GM23338 (cell line): ENCODE measurements at regions not wholly inside any gene's neighbourhood (a gene's known extent, or its start where the extent isn't known, plus 50 kb on each side); places are given as distances from the start of the nearest gene placed in this dataset.

Experiments used
- ATAC-seq: fragments of 200-7000 bp; cut with Tn5 transposase; 3 replicates; pipeline ENCODE4 v1.9.1; 2020
- DNase-seq: peaks from one replicate; pipeline ENCODE4 v3.0.0-alpha.2; 2015; ENCODE audit warnings: low spot score
- H2AFZ ChIP-seq: fragments of 200-600 bp; sonication (generic); 2 replicates; pipeline ENCODE4 v1.8.0; 2016; ENCODE audit warnings: antibody characterized with exemption, mild to moderate bottlenecking, moderate library complexity
- H3F3A ChIP-seq: fragments of 200-600 bp; sonication (generic); replicated peaks from 2 replicates; pipeline ENCODE4 v1.8.0; 2017; ENCODE audit warnings: antibody characterized with exemption, mixed run types, low read depth
- H3K27ac ChIP-seq: fragments of 200-600 bp; sonication (generic); 2 replicates; pipeline ENCODE4 v1.6.1; 2016; ENCODE audit warnings: low read depth
- H3K27me3 ChIP-seq: fragments of 200-600 bp; sonication (generic); 2 replicates; pipeline ENCODE4 v1.8.0; 2016; ENCODE audit warnings: mild to moderate bottlenecking, mixed run types, moderate library complexity; ENCODE audit not compliant: insufficient read depth
- H3K36me3 ChIP-seq: fragments of 200-600 bp; sonication (generic); 2 replicates; pipeline ENCODE4 v1.8.0; 2016; ENCODE audit warnings: mild to moderate bottlenecking; ENCODE audit not compliant: insufficient read depth
- H3K4me1 ChIP-seq: fragments of 200-600 bp; sonication (generic); 2 replicates; pipeline ENCODE4 v1.8.0; 2016; ENCODE audit warnings: mild to moderate bottlenecking, moderate library complexity; ENCODE audit not compliant: insufficient read depth
- H3K4me2 ChIP-seq: fragments of 200-600 bp; sonication (generic); 2 replicates; pipeline ENCODE4 v1.7.1; 2017; ENCODE audit warnings: mixed run types
- H3K4me3 ChIP-seq: fragments of 200-600 bp; sonication (generic); 2 replicates; pipeline ENCODE4 v1.6.1; 2016; ENCODE audit warnings: mixed run types
- H3K79me2 ChIP-seq: fragments of 200-600 bp; sonication (generic); replicated peaks from 2 replicates; pipeline ENCODE4 v1.8.0; 2017; ENCODE audit warnings: mild to moderate bottlenecking; ENCODE audit not compliant: insufficient read depth
- H3K9me2 ChIP-seq: fragments of 200-600 bp; sonication (generic); 2 replicates; pipeline ENCODE4 v1.8.0; 2017; ENCODE audit not compliant: insufficient read depth
- H4K20me1 ChIP-seq: fragments of 200-600 bp; sonication (generic); replicated peaks from 2 replicates; pipeline ENCODE4 v1.8.0; 2017; ENCODE audit warnings: mild to moderate bottlenecking; ENCODE audit not compliant: insufficient read depth
- H3K27ac Mint-ChIP-seq: 2 replicates; pipeline ENCODE4 v1.8.0; 2020; ENCODE audit warnings: inconsistent platforms, mild to moderate bottlenecking, moderate library complexity, mixed read lengths
- H3K27me3 Mint-ChIP-seq: 3 replicates; pipeline ENCODE4 v1.8.0; 2022; ENCODE audit warnings: low read depth, mild to moderate bottlenecking, moderate library complexity, mixed read lengths, inconsistent platforms; ENCODE audit not compliant: insufficient read depth, poor library complexity
- H3K36me3 Mint-ChIP-seq: 3 replicates; pipeline ENCODE4 v1.8.0; 2021; ENCODE audit warnings: low read depth, mild to moderate bottlenecking, inconsistent platforms, moderate library complexity, mixed read lengths
- H3K4me1 Mint-ChIP-seq: 3 replicates; pipeline ENCODE4 v1.8.0; 2020; ENCODE audit warnings: mild to moderate bottlenecking, inconsistent platforms, mixed read lengths
- H3K4me3 Mint-ChIP-seq: 3 replicates; pipeline ENCODE4 v1.8.0; 2021; ENCODE audit warnings: moderate library complexity, mild to moderate bottlenecking, inconsistent platforms, mixed read lengths
- H3K9me3 Mint-ChIP-seq: 3 replicates; pipeline ENCODE4 v1.8.0; 2020; ENCODE audit warnings: moderate library complexity, mild to moderate bottlenecking, inconsistent platforms, mixed read lengths
- CREB1 ChIP-seq: fragments of 250-450 bp; sonication (Bioruptor Pico); IDR thresholded peaks from 2 replicates; pipeline ENCODE4 v1.5.0; 2020; ENCODE audit warnings: low read depth, mild to moderate bottlenecking, moderate library complexity
- CTCF ChIP-seq, 2 experiments: fragments of 200-600 bp in 1 of 2; sonication (generic) in 1 of 2; conservative IDR thresholded peaks; 2 replicates each; pipeline versions ENCODE4 v1.5.1 to v1.6.1; 2016 to 2017; ENCODE audit warnings: antibody characterized with exemption in 2 of 2, low read depth in 2 of 2, mild to moderate bottlenecking in 2 of 2, moderate library complexity in 1 of 2
- ETS1 ChIP-seq: IDR thresholded peaks from 2 replicates; pipeline ENCODE4 v1.6.1; 2016; ENCODE audit warnings: antibody characterized with exemption
- EZH2 ChIP-seq: fragments of 200-600 bp; sonication (generic); IDR thresholded peaks from one replicate; pipeline ENCODE4 v1.8.0; 2017; ENCODE audit warnings: antibody characterized with exemption, mild to moderate bottlenecking, low read depth; ENCODE audit not compliant: unreplicated experiment
- EZH2phosphoT487 ChIP-seq: fragments of 200-600 bp; sonication (generic); IDR thresholded peaks from one replicate; pipeline ENCODE4 v1.8.1; 2018; ENCODE audit warnings: antibody characterized with exemption; ENCODE audit not compliant: unreplicated experiment
- JUNB ChIP-seq: IDR thresholded peaks from one replicate; pipeline ENCODE4 v1.6.1; 2016; ENCODE audit warnings: antibody characterized with exemption; ENCODE audit not compliant: unreplicated experiment
- NANOG ChIP-seq: IDR thresholded peaks from 2 replicates; pipeline ENCODE4 v1.6.1; 2016; ENCODE audit warnings: antibody characterized with exemption, borderline replicate concordance
- POLR2AphosphoS5 ChIP-seq: IDR thresholded peaks from 2 replicates; pipeline ENCODE4 v1.6.1; 2016; ENCODE audit warnings: antibody characterized with exemption, low read depth
- STAT1 ChIP-seq: IDR thresholded peaks from one replicate; pipeline ENCODE4 v1.6.1; 2016; ENCODE audit warnings: antibody characterized with exemption; ENCODE audit not compliant: unreplicated experiment
- ZNF114 ChIP-seq: fragments of 250-450 bp; sonication (Bioruptor Pico); IDR thresholded peaks from 2 replicates; pipeline ENCODE4 v1.5.0; 2020; ENCODE audit warnings: mild to moderate bottlenecking, moderate library complexity
- ZNF331 ChIP-seq: fragments of 250-450 bp; sonication (Bioruptor Pico); IDR thresholded peaks from 2 replicates; pipeline ENCODE4 v1.5.0; 2020; ENCODE audit warnings: low read depth, mild to moderate bottlenecking, moderate library complexity
- TF ChIP-seq, protein P1 (sequence below): fragments of 250-450 bp; sonication (Bioruptor Pico); IDR thresholded peaks from 2 replicates; pipeline ENCODE4 v1.5.0; 2020; ENCODE audit warnings: mild to moderate bottlenecking, moderate library complexity

DNA sequence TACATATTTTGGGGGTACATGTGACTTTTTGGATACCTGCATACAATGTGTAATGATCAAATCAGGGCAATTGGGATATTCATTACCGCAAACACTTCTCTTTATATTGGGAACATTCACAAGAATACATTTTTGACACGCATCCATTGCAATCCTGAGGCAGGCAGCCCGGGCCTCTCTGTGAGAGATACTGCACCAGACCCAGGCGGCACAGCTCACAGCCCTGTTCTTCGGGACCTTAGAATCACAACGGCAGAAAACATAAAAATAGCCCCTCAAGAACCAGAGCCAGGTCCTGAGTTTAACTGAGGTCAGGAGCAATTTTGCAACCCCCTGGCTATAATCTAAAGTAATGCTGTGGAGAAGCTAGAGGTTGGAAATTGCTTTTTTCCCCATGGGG lies 90.8 kb upstream of the PGBD5 start:
- Histone ChIP-seq H3K4me3 (no peak overlapping the region), H3K4me2 (no peak overlapping the region), H3K79me2 (no peaks in the 10 kb centered on the region), H3K27me3 (no peaks in the 10 kb centered on the region), H3K9me2 (no peaks in the 10 kb centered on the region), H3K27ac (no peak overlapping the region), H3K4me1 (peaks cover 20% of the 10 kb centered on the region), H4K20me1 (no peaks in the 10 kb centered on the region), H3F3A (no peaks in the 10 kb centered on the region), H2AFZ (no peak overlapping the region), H3K36me3 (no peaks in the 10 kb centered on the region)
- ATAC-seq (no peak), DNase-seq (no peak)
- TF ChIP-seq CREB1 (CRISPR knock-in tag) (no peak), ETS1 (no peak), ZNF114 (CRISPR knock-in tag) (no peak), POLR2AphosphoS5 (no peak), NANOG (no peak), CTCF (conservative IDR thresholded peaks at IDR 0.05; ENCODE audit: low read depth in 2 of 2) (no peak), EZH2phosphoT487 (no peak), ZNF331 (CRISPR knock-in tag) (no peak), JUNB (no peak), STAT1 (no peak), EZH2 (no peak)
- TF ChIP-seq, protein P1, sequence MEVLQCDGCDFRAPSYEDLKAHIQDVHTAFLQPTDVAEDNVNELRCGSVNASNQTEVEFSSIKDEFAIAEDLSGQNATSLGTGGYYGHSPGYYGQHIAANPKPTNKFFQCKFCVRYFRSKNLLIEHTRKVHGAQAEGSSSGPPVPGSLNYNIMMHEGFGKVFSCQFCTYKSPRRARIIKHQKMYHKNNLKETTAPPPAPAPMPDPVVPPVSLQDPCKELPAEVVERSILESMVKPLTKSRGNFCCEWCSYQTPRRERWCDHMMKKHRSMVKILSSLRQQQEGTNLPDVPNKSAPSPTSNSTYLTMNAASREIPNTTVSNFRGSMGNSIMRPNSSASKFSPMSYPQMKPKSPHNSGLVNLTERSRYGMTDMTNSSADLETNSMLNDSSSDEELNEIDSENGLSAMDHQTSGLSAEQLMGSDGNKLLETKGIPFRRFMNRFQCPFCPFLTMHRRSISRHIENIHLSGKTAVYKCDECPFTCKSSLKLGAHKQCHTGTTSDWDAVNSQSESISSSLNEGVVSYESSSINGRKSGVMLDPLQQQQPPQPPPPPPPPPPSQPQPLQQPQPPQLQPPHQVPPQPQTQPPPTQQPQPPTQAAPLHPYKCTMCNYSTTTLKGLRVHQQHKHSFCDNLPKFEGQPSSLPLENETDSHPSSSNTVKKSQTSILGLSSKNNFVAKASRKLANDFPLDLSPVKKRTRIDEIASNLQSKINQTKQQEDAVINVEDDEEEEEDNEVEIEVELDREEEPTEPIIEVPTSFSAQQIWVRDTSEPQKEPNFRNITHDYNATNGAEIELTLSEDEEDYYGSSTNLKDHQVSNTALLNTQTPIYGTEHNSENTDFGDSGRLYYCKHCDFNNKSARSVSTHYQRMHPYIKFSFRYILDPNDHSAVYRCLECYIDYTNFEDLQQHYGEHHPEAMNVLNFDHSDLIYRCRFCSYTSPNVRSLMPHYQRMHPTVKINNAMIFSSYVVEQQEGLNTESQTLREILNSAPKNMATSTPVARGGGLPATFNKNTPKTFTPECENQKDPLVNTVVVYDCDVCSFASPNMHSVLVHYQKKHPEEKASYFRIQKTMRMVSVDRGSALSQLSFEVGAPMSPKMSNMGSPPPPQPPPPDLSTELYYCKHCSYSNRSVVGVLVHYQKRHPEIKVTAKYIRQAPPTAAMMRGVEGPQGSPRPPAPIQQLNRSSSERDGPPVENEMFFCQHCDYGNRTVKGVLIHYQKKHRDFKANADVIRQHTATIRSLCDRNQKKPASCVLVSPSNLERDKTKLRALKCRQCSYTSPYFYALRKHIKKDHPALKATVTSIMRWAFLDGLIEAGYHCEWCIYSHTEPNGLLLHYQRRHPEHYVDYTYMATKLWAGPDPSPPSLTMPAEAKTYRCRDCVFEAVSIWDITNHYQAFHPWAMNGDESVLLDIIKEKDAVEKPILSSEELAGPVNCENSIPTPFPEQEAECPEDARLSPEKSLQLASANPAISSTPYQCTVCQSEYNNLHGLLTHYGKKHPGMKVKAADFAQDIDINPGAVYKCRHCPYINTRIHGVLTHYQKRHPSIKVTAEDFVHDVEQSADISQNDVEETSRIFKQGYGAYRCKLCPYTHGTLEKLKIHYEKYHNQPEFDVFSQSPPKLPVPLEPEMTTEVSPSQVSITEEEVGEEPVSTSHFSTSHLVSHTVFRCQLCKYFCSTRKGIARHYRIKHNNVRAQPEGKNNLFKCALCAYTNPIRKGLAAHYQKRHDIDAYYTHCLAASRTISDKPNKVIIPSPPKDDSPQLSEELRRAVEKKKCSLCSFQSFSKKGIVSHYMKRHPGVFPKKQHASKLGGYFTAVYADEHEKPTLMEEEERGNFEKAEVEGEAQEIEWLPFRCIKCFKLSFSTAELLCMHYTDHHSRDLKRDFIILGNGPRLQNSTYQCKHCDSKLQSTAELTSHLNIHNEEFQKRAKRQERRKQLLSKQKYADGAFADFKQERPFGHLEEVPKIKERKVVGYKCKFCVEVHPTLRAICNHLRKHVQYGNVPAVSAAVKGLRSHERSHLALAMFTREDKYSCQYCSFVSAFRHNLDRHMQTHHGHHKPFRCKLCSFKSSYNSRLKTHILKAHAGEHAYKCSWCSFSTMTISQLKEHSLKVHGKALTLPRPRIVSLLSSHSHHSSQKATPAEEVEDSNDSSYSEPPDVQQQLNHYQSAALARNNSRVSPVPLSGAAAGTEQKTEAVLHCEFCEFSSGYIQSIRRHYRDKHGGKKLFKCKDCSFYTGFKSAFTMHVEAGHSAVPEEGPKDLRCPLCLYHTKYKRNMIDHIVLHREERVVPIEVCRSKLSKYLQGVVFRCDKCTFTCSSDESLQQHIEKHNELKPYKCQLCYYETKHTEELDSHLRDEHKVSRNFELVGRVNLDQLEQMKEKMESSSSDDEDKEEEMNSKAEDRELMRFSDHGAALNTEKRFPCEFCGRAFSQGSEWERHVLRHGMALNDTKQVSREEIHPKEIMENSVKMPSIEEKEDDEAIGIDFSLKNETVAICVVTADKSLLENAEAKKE (CRISPR knock-in tag) = no peak
- Mint-ChIP-seq H3K27ac (no peak overlapping the region), H3K36me3 (no peaks in the 10 kb centered on the region; the same call in 2 of the 3 replicates), H3K9me3 (peaks cover 12% of the 10 kb centered on the region; the same call in 2 of the 3 replicates), H3K4me1 (peaks cover 52% of the 10 kb centered on the region), H3K4me3 (no peak overlapping the region), H3K27me3 (peaks cover 4% of the 10 kb centered on the region)
